ENCODE measurements at regions not wholly inside any gene's neighbourhood (a gene's known extent, or its start where the extent isn't known, plus 50 kb on each side); places are given as distances from the start of the nearest gene placed in this dataset.

- ATAC-seq = no peak
Observed at GRCh38 chr1:71269179-71269578, 188.3 kb upstream of the ZRANB2 start.

DNA sequence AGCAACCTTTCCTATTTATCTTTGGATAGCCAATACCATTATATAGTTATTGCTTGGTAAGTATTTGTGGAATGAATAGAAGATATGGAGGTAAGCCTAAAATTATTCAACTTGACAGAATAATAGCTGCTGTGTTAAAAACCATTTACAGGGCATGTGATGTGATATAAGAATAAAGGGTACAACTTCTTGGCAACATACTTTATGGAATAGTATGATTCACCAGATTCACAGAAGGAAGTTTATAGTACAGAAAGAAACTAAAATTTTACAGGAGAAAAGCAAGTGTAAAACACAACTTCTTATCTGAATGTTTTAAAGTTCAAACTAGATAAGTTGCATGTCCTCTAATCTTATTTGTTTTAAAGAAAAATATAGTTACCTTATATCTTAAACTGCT is 186.4 kb upstream of the ZRANB2 start:
- Histone ChIP-seq H3K9me3 (no peaks in the 10 kb centered on the region), H3K36me3 (no peaks in the 10 kb centered on the region), H3K4me3 (no peak overlapping the region), H3K27ac (no peak overlapping the region), H3K27me3 (no peaks in the 10 kb centered on the region), H3K4me1 (no peaks in the 10 kb centered on the region)
- TF ChIP-seq, protein P1, sequence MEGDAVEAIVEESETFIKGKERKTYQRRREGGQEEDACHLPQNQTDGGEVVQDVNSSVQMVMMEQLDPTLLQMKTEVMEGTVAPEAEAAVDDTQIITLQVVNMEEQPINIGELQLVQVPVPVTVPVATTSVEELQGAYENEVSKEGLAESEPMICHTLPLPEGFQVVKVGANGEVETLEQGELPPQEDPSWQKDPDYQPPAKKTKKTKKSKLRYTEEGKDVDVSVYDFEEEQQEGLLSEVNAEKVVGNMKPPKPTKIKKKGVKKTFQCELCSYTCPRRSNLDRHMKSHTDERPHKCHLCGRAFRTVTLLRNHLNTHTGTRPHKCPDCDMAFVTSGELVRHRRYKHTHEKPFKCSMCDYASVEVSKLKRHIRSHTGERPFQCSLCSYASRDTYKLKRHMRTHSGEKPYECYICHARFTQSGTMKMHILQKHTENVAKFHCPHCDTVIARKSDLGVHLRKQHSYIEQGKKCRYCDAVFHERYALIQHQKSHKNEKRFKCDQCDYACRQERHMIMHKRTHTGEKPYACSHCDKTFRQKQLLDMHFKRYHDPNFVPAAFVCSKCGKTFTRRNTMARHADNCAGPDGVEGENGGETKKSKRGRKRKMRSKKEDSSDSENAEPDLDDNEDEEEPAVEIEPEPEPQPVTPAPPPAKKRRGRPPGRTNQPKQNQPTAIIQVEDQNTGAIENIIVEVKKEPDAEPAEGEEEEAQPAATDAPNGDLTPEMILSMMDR (IDR thresholded peaks at IDR 0.05) = no peak
- DNase-seq = no peak
- ATAC-seq = no peak
- intact Hi-C loops (cut with DNase I) = no loop called here

More at GRCh38 chr1:71269179-71269578, 188.3 kb upstream of the ZRANB2 start:
- DNase-seq = no peak
- intact Hi-C loops (cut with DNase I) = no loop called here
- Histone ChIP-seq H3K4me3 (no peak overlapping the region), H3K4me1 (no peaks in the 10 kb centered on the region), H3K36me3 (no peaks in the 10 kb centered on the region), H3K27me3 (no peaks in the 10 kb centered on the region), H3K27ac (no peak overlapping the region), H3K9me3 (no peaks in the 10 kb centered on the region)
- TF ChIP-seq, protein P1 (IDR thresholded peaks at IDR 0.05) = no peak

DNA sequence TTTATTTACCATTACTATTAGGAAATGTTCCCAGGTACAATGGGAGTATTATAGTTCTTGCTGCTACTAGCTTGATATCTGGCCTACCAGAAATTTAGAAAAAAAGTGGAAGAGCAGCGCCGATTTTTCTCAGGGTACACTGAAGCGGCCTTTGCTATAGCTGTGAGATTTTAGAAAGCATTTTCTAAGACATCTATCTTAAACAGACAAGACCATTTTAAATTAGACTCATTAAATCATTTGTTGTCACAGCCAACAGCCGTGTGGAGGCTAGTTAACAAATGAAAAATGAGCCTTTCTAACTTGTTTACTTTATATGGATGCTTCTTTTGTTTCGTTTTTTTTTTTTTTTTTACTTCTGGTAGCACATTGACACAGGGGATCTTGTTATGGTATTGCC is 183.2 kb upstream of the ZRANB2 start:
- H3K4me1 ChIP-seq = no peaks in the 10 kb centered on the region
- no peaks in the 10 kb centered on the region for H3K36me3 ChIP-seq
- TF ChIP-seq, protein P1 (IDR thresholded peaks at IDR 0.05) = no peak
- H3K27ac ChIP-seq = no peak overlapping the region
- H3K27me3 ChIP-seq = no peaks in the 10 kb centered on the region
- DNase-seq (no peak), ATAC-seq (no peak)
- intact Hi-C loops (cut with DNase I) = no loop called here
- H3K4me3 ChIP-seq = no peak overlapping the region
- no peaks in the 10 kb centered on the region for H3K9me3 ChIP-seq

DNA sequence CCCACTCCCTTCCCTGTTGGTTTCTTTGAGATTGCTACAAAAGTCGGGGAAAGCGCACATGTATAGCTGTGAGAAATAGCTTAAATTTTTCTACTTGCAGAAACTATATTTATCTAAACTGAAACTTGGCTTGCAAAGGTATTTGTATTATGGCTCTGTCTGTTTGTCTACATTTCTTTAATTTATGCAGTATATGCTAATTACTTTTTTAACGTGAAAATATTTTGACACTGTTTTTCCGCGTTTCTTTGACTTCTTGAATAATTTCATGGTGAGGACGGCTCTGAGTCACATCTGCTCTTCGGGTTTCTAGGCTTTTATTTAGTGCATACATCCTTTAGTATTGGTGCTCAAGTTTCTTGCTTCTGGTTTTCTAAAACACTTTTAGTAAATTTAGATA is 182.1 kb upstream of the ZRANB2 start:
- Histone ChIP-seq H3K36me3 (no peaks in the 10 kb centered on the region), H3K4me3 (no peak overlapping the region), H3K4me1 (no peaks in the 10 kb centered on the region), H3K27me3 (no peaks in the 10 kb centered on the region), H3K27ac (no peak overlapping the region), H3K9me3 (no peaks in the 10 kb centered on the region)
- ATAC-seq (no peak), DNase-seq (no peak)
- TF ChIP-seq, protein P1 (IDR thresholded peaks at IDR 0.05) = no peak
- intact Hi-C loops (cut with DNase I) = no loop called here

DNA sequence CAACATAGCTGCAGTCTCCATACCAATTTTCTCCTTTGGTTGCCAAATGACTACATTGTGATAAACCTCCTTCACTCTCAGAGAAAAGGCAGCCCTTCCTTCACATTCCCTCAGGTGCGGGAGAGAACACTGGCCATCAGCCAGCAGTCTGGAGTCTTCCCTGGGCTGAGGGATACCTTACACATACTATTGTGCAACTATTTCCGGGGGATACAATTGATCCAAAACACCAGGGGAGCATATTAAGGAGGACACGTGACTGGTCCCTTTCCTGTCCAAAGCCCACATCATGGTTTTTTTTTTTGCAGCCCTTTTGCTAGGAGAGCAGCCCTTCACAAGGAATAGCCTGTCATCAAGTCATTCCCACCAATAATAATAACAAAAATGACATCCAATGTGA is 172.1 kb upstream of the ZRANB2 start:
- intact Hi-C loops (cut with DNase I) = no loop called here
- no peak for DNase-seq
- no peaks in the 10 kb centered on the region for H3K27me3 ChIP-seq
- TF ChIP-seq, protein P1 (IDR thresholded peaks at IDR 0.05) = no peak
- no peaks in the 10 kb centered on the region for H3K4me1 ChIP-seq
- ATAC-seq = no peak
- H3K27ac ChIP-seq = no peak overlapping the region
- no peak overlapping the region for H3K4me3 ChIP-seq
- H3K9me3 ChIP-seq = no peaks in the 10 kb centered on the region
- no peaks in the 10 kb centered on the region for H3K36me3 ChIP-seq
